ENCODE measurements at regions not wholly inside any gene's neighbourhood (a gene's known extent, or its start where the extent isn't known, plus 50 kb on each side); places are given as distances from the start of the nearest gene placed in this dataset.

GRCh38 chr20:7692478-7692877 lies 247.8 kb downstream of the HAO1 start:
- Histone ChIP-seq H3K9ac (ENCODE audit: insufficient read depth, low read depth, low read length) (no peak overlapping the region), H3K4me1 (ENCODE audit: insufficient read depth, low read length) (no peaks in the 10 kb centered on the region), H3K4me3 (replicated peaks in 1 of 3; ENCODE audit: insufficient read depth in 1 of 3, low read depth in 2 of 3, low read length in 3 of 3) (no peak overlapping the region), H4K20me1 (ENCODE audit: insufficient read depth, low read length) (no peaks in the 10 kb centered on the region), H3K36me3 (replicated peaks in 1 of 2; ENCODE audit: control insufficient read depth in 1 of 2, insufficient read depth in 2 of 2, low read length in 2 of 2) (no peaks in the 10 kb centered on the region), H3K9me3 (ENCODE audit: low read length) (no peaks in the 10 kb centered on the region), H3K27ac (ENCODE audit: extremely low read length, insufficient read depth, low read length) (no peak overlapping the region), H3K79me2 (ENCODE audit: insufficient read depth, low read length) (no peaks in the 10 kb centered on the region), H3K4me2 (ENCODE audit: low read depth, low read length) (no peak overlapping the region), H3K27me3 (ENCODE audit: control insufficient read depth in 1 of 2, insufficient read depth in 2 of 2, low read length in 2 of 2) (0 out of 5 replicates have a peak, but pooled peaks cover 0 to 2% of the 10 kb centered on the region in 2 experiments), H2AFZ (ENCODE audit: low read length) (no peak overlapping the region)
- intact Hi-C loops (cut with micrococcal nuclease; ENCODE audit: unreplicated experiment) (no loop called here), in situ Hi-C loops (cut with HindIII; ENCODE audit: extremely low pct_ligation_motif_present, low pct_unique_long_range_greater_than_20kb) (no loop called here)
- no peak for DNase-seq (ENCODE audit: low spot score)
- no TSS peak for BruUV-seq (replicated peaks)
- no peak for FAIRE-seq
- ChIA-PET CTCF (ENCODE audit: low intra/inter-chr PET ratio, low total read pairs) (no interaction called here), POLR2A (no interaction called here)
- TF ChIP-seq MIER3 (CRISPR knock-in tag; IDR thresholded peaks at IDR 0.05; ENCODE audit: borderline replicate concordance): no peak
- no peak for TF ChIP-seq SRY (CRISPR knock-in tag; IDR thresholded peaks at IDR 0.05)
- TF ChIP-seq ZNF580 (CRISPR knock-in tag; IDR thresholded peaks at IDR 0.05; ENCODE audit: borderline replicate concordance, low read depth): no peak
- no peak for TF ChIP-seq DMAP1 (CRISPR knock-in tag; IDR thresholded peaks at IDR 0.05)
- no peak for TF ChIP-seq POGK (CRISPR knock-in tag; conservative IDR thresholded peaks at IDR 0.05)
- TF ChIP-seq ZNF570 (CRISPR knock-in tag; IDR thresholded peaks at IDR 0.05; ENCODE audit: borderline replicate concordance): no peak
- TF ChIP-seq ZNF589 (CRISPR knock-in tag; conservative IDR thresholded peaks at IDR 0.05): no peak
- TF ChIP-seq, protein P1, sequence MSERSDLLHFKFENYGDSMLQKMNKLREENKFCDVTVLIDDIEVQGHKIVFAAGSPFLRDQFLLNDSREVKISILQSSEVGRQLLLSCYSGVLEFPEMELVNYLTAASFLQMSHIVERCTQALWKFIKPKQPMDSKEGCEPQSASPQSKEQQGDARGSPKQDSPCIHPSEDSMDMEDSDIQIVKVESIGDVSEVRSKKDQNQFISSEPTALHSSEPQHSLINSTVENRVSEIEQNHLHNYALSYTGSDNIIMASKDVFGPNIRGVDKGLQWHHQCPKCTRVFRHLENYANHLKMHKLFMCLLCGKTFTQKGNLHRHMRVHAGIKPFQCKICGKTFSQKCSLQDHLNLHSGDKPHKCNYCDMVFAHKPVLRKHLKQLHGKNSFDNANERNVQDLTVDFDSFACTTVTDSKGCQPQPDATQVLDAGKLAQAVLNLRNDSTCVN (CRISPR knock-in tag; IDR thresholded peaks at IDR 0.05; ENCODE audit: borderline replicate concordance): no peak
- no peak for TF ChIP-seq ZNF609 (CRISPR knock-in tag; IDR thresholded peaks at IDR 0.05; ENCODE audit: borderline replicate concordance)
- TF ChIP-seq, protein P2, sequence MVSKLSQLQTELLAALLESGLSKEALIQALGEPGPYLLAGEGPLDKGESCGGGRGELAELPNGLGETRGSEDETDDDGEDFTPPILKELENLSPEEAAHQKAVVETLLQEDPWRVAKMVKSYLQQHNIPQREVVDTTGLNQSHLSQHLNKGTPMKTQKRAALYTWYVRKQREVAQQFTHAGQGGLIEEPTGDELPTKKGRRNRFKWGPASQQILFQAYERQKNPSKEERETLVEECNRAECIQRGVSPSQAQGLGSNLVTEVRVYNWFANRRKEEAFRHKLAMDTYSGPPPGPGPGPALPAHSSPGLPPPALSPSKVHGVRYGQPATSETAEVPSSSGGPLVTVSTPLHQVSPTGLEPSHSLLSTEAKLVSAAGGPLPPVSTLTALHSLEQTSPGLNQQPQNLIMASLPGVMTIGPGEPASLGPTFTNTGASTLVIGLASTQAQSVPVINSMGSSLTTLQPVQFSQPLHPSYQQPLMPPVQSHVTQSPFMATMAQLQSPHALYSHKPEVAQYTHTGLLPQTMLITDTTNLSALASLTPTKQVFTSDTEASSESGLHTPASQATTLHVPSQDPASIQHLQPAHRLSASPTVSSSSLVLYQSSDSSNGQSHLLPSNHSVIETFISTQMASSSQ (IDR thresholded peaks at IDR 0.05; ENCODE audit: low read depth): no peak
- TF ChIP-seq, protein P2 (CRISPR knock-in tag; IDR thresholded peaks at IDR 0.05; ENCODE audit: borderline replicate concordance): no peak
- no peak for TF ChIP-seq JUNB (CRISPR knock-in tag; IDR thresholded peaks at IDR 0.05; ENCODE audit: borderline replicate concordance)
- no peak for TF ChIP-seq NFIB (CRISPR knock-in tag; IDR thresholded peaks at IDR 0.05; ENCODE audit: borderline replicate concordance)
- 55% methylated on average over 1 of the region's 1 CpG for WGBS (ENCODE audit: low lambda C conversion rate)
- ATAC-seq: no peak
